OCI-LY1 (cell line): ENCODE measurements at regions not wholly inside any gene's neighbourhood (a gene's known extent, or its start where the extent isn't known, plus 50 kb on each side); places are given as distances from the start of the nearest gene placed in this dataset.

ENCODE experiments used
- EZH2 ChIP-seq: fragments of 200-600 bp; sonication (generic), shearing (Covaris generic); IDR thresholded peaks from 2 replicates; pipeline ENCODE4 v1.8.0; 2017; ENCODE audit warnings: borderline replicate concordance, mixed run types, mild to moderate bottlenecking, antibody characterized with exemption, low read length, moderate library complexity, mixed read lengths
- TF ChIP-seq, protein P1 (sequence below): fragments of 200-600 bp; sonication (generic), shearing (Covaris generic); IDR thresholded peaks from 2 replicates; pipeline ENCODE4 v1.5.1; 2017; ENCODE audit warnings: mild to moderate bottlenecking, antibody characterized with exemption, low read length, moderate library complexity, mixed read lengths

DNA sequence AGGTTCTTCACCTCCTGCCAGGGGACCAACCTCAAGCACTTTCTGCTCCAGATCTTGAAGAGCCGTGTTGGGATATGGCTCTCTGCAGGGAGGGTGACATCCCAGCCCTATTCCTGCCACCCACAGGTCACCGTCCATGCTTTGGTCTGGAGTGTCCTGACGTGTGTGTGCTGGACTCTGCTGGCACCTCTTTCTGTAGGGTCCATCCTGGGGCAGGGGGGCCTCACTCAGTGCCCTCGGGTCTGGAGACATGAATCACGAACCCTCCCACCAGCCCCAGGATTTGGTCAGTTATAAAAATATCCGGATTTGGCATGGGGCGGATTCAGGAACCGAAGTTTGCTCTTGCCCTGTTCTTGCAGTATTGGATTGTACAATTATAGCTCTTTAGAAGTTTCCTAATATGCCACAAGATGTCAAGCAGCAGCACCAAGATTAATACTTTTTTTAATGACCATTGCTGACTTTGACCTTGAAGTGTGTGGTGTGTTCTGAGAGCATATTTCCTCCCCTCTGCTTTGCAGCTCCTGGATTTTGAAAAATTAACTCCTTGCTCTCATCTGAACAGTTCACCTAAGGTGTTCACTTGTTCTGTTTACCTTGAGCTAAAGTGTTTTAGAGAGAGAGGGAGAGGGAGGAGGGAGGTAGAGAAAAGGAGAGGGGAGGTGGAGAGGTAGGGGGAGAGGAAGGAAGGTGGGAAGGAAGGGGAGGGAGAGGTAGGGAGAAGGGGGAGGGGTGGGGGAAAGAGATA is 95.4 kb upstream of the SHH start:
- TF ChIP-seq, protein P1, sequence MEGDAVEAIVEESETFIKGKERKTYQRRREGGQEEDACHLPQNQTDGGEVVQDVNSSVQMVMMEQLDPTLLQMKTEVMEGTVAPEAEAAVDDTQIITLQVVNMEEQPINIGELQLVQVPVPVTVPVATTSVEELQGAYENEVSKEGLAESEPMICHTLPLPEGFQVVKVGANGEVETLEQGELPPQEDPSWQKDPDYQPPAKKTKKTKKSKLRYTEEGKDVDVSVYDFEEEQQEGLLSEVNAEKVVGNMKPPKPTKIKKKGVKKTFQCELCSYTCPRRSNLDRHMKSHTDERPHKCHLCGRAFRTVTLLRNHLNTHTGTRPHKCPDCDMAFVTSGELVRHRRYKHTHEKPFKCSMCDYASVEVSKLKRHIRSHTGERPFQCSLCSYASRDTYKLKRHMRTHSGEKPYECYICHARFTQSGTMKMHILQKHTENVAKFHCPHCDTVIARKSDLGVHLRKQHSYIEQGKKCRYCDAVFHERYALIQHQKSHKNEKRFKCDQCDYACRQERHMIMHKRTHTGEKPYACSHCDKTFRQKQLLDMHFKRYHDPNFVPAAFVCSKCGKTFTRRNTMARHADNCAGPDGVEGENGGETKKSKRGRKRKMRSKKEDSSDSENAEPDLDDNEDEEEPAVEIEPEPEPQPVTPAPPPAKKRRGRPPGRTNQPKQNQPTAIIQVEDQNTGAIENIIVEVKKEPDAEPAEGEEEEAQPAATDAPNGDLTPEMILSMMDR = no peak
- TF ChIP-seq EZH2 = no peak
